CD4-positive, alpha-beta T cell treated with Interleukin-17A for 4 hours (primary cell): ENCODE measurements at regions not wholly inside any gene's neighbourhood (a gene's known extent, or its start where the extent isn't known, plus 50 kb on each side); places are given as distances from the start of the nearest gene placed in this dataset.

Experiments
- DNase-seq: peaks from one replicate; pipeline ENCODE4 v3.0.0-alpha.2; 2020; ENCODE audit warnings: mixed read lengths

- DNase-seq, result no peak
Measured at GRCh38 chr13:78852709-78853108, 193.8 kb upstream of the OBI1 start.

GRCh38 chr13:78845656-78846365, 186.9 kb upstream of the OBI1 start:
- DNase-seq, result no peak

GRCh38 chr13:78844106-78844505, 185.2 kb upstream of the OBI1 start:
- DNase-seq, result no peak

GRCh38 chr13:78841358-78841963, 182.5 kb upstream of the OBI1 start:
- DNase-seq, result no peak

GRCh38 chr13:78836238-78836784, 177.4 kb upstream of the OBI1 start:
- DNase-seq, result no peak

- DNase-seq, result no peak
Measured at GRCh38 chr13:78832461-78832860, 173.5 kb upstream of the OBI1 start.

- DNase-seq, result no peak
Measured at GRCh38 chr13:78830508-78830907, 171.6 kb upstream of the OBI1 start.

- DNase-seq, result no peak
Measured at GRCh38 chr13:78829821-78830220, 170.9 kb upstream of the OBI1 start.

- no peak for DNase-seq
Measured at GRCh38 chr13:78827471-78827870, 168.5 kb upstream of the OBI1 start.

GRCh38 chr13:78826936-78827335, 168.0 kb upstream of the OBI1 start:
- no peak for DNase-seq

- no peak for DNase-seq
Measured at GRCh38 chr13:78826312-78826711, 167.4 kb upstream of the OBI1 start.

GRCh38 chr13:78820541-78820940, 161.6 kb upstream of the OBI1 start:
- no peak for DNase-seq

GRCh38 chr13:78816592-78816991, 157.6 kb upstream of the OBI1 start:
- DNase-seq, result no peak

- DNase-seq, result no peak
Measured at GRCh38 chr13:78816154-78816553, 157.2 kb upstream of the OBI1 start.

- no peak for DNase-seq
Measured at GRCh38 chr13:78806457-78806856, 147.5 kb upstream of the OBI1 start.

- no peak for DNase-seq
Measured at GRCh38 chr13:78802912-78803311, 144.0 kb upstream of the OBI1 start.

- DNase-seq, result no peak
Measured at GRCh38 chr13:78787190-78787589, 128.2 kb upstream of the OBI1 start.

GRCh38 chr13:78786459-78786858, 127.5 kb upstream of the OBI1 start:
- no peak for DNase-seq

- no peak for DNase-seq
Measured at GRCh38 chr13:78785764-78786163, 126.8 kb upstream of the OBI1 start.

GRCh38 chr13:78784014-78784750, 125.2 kb upstream of the OBI1 start:
- no peak for DNase-seq

GRCh38 chr13:78780708-78781107, 121.8 kb upstream of the OBI1 start:
- DNase-seq, result no peak

GRCh38 chr13:78779608-78780007, 120.7 kb upstream of the OBI1 start:
- no peak for DNase-seq

- DNase-seq, result no peak
Measured at GRCh38 chr13:78777976-78778375, 119.0 kb upstream of the OBI1 start.

GRCh38 chr13:78777396-78777795, 118.4 kb upstream of the OBI1 start:
- DNase-seq, result no peak
